ENCODE measurements at regions not wholly inside any gene's neighbourhood (a gene's known extent, or its start where the extent isn't known, plus 50 kb on each side); places are given as distances from the start of the nearest gene placed in this dataset.

GRCh38 chr7:40966693-40967092, 736.2 kb downstream of the INHBA start:
- TF ChIP-seq EZH2 (IDR thresholded peaks at IDR 0.05; ENCODE audit: borderline replicate concordance) = no peak
- TF ChIP-seq, protein P1, sequence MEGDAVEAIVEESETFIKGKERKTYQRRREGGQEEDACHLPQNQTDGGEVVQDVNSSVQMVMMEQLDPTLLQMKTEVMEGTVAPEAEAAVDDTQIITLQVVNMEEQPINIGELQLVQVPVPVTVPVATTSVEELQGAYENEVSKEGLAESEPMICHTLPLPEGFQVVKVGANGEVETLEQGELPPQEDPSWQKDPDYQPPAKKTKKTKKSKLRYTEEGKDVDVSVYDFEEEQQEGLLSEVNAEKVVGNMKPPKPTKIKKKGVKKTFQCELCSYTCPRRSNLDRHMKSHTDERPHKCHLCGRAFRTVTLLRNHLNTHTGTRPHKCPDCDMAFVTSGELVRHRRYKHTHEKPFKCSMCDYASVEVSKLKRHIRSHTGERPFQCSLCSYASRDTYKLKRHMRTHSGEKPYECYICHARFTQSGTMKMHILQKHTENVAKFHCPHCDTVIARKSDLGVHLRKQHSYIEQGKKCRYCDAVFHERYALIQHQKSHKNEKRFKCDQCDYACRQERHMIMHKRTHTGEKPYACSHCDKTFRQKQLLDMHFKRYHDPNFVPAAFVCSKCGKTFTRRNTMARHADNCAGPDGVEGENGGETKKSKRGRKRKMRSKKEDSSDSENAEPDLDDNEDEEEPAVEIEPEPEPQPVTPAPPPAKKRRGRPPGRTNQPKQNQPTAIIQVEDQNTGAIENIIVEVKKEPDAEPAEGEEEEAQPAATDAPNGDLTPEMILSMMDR (IDR thresholded peaks at IDR 0.05; ENCODE audit: poor library complexity) = no peak
